HepG2 (cell line): ENCODE measurements at regions not wholly inside any gene's neighbourhood (a gene's known extent, or its start where the extent isn't known, plus 50 kb on each side); places are given as distances from the start of the nearest gene placed in this dataset.

Experiments
- ARID5B ChIP-seq: IDR thresholded peaks from 2 replicates; pipeline ENCODE4 v1.4.0; 2020; ENCODE audit warnings: mild to moderate bottlenecking, missing genetic modification reagents
- CBX5 ChIP-seq: sonication (generic); formaldehyde crosslinking; IDR thresholded peaks from 2 replicates; pipeline ENCODE4 v1.4.0; 2020; ENCODE audit warnings: missing genetic modification reagents, borderline replicate concordance
- FOXO1 ChIP-seq: sonication (generic); formaldehyde crosslinking; IDR thresholded peaks from 2 replicates; pipeline ENCODE4 v1.4.0; 2020; ENCODE audit warnings: missing genetic modification reagents
- HDAC2 ChIP-seq: sonication (generic); formaldehyde crosslinking; IDR thresholded peaks from 2 replicates; pipeline ENCODE4 v1.4.0; 2020; ENCODE audit warnings: missing genetic modification reagents
- HMG20B ChIP-seq: conservative IDR thresholded peaks from 2 replicates; pipeline ENCODE4 v1.6.1; 2016; ENCODE audit warnings: missing genetic modification reagents, missing compliant biosample characterization
- HOXA7 ChIP-seq: sonication (generic); formaldehyde crosslinking; IDR thresholded peaks from 2 replicates; pipeline ENCODE4 v1.8.1; 2022; ENCODE audit warnings: mild to moderate bottlenecking, missing genetic modification reagents, moderate library complexity
- KDM6A ChIP-seq: IDR thresholded peaks from 2 replicates; pipeline ENCODE4 v1.6.1; 2016; ENCODE audit warnings: low read depth
- NONO ChIP-seq, 2 experiments: fragments of 450-650 bp in 1 of 2; sonication (generic) in 1 of 2; formaldehyde crosslinking in 1 of 2; IDR thresholded peaks in 1 of 2; conservative IDR thresholded peaks in 1 of 2; 2 replicates each; pipeline versions ENCODE4 v1.6.1 to v1.8.0; 2017 to 2022; ENCODE audit warnings: mild to moderate bottlenecking in 1 of 2, missing genetic modification reagents in 1 of 2, moderate library complexity in 1 of 2
- PLRG1 ChIP-seq: fragments of 450-650 bp; conservative IDR thresholded peaks from 2 replicates; pipeline ENCODE4 v1.6.1; 2016
- RORA ChIP-seq: sonication (generic); formaldehyde crosslinking; IDR thresholded peaks from 2 replicates; pipeline ENCODE4 v1.5.0; 2020; ENCODE audit warnings: mild to moderate bottlenecking, missing genetic modification reagents, moderate library complexity
- SMC3 ChIP-seq: IDR thresholded peaks from 2 replicates; pipeline ENCODE4 v1.6.1; 2011; ENCODE audit warnings: low read length, improper control_type of control experiment
- SNAI1 ChIP-seq: sonication (generic); formaldehyde crosslinking; IDR thresholded peaks from 2 replicates; pipeline ENCODE4 v1.5.0; 2020; ENCODE audit warnings: mild to moderate bottlenecking, missing genetic modification reagents, borderline replicate concordance
- TARDBP ChIP-seq: sonication (generic); formaldehyde crosslinking; IDR thresholded peaks from 2 replicates; pipeline ENCODE4 v1.8.0; 2022; ENCODE audit warnings: mild to moderate bottlenecking, missing genetic modification reagents
- ZFX ChIP-seq: sonication (generic); formaldehyde crosslinking; IDR thresholded peaks from 2 replicates; pipeline ENCODE4 v1.4.0; 2020; ENCODE audit warnings: mild to moderate bottlenecking, low read depth, missing genetic modification reagents, moderate library complexity
- ZNF639 ChIP-seq: conservative IDR thresholded peaks from 2 replicates; pipeline ENCODE4 v1.6.1; 2018; ENCODE audit warnings: missing genetic modification reagents
- ZNF766 ChIP-seq: sonication (generic); formaldehyde crosslinking; IDR thresholded peaks from 2 replicates; pipeline ENCODE4 v1.5.0; 2020; ENCODE audit warnings: missing genetic modification reagents, borderline replicate concordance
- ZSCAN20 ChIP-seq: sonication (generic); formaldehyde crosslinking; IDR thresholded peaks from 2 replicates; pipeline ENCODE4 v1.4.0; 2020; ENCODE audit warnings: missing genetic modification reagents, mild to moderate bottlenecking, borderline replicate concordance
- TF ChIP-seq, protein P1 (sequence below): sonication (generic); formaldehyde crosslinking; IDR thresholded peaks from 2 replicates; pipeline ENCODE4 v1.9.0; 2021; ENCODE audit warnings: missing genetic modification reagents, borderline replicate concordance
- TF ChIP-seq, protein P2 (sequence below): sonication (generic); formaldehyde crosslinking; IDR thresholded peaks from 2 replicates; pipeline ENCODE4 v1.5.0; 2020; ENCODE audit warnings: mild to moderate bottlenecking, missing genetic modification reagents, borderline replicate concordance

- TF ChIP-seq ARID5B (CRISPR knock-in tag) (peak; percentile 95), NONO (IDR thresholded peaks at IDR 0.05) (no peak), NONO (CRISPR knock-in tag; conservative IDR thresholded peaks at IDR 0.05) (0 out of 2 replicates have a peak, but pooled peaks have one; percentile 33), HDAC2 (peak; percentile 84), FOXO1 (CRISPR knock-in tag) (peak; percentile 67; the same call in 1 of the 2 replicates), RORA (CRISPR knock-in tag) (no peak), PLRG1 (no peak), CBX5 (CRISPR knock-in tag) (0 out of 2 replicates have a peak, but pooled peaks have one; percentile 27), ZNF639 (CRISPR knock-in tag) (no peak), ZSCAN20 (CRISPR knock-in tag) (no peak), HMG20B (CRISPR knock-in tag) (0 out of 2 replicates have a peak, but pooled peaks have one; percentile 22), TARDBP (CRISPR knock-in tag) (0 out of 2 replicates have a peak, but pooled peaks have one; percentile 57), ZFX (0 out of 2 replicates have a peak, but pooled peaks have one; percentile 20), SNAI1 (CRISPR knock-in tag) (no peak), KDM6A (CRISPR knock-in tag) (peak; percentile 42; the same call in 1 of the 2 replicates), ZNF766 (CRISPR knock-in tag) (no peak), SMC3 (peak; percentile 39), HOXA7 (CRISPR knock-in tag) (no peak)
- TF ChIP-seq, protein P1, sequence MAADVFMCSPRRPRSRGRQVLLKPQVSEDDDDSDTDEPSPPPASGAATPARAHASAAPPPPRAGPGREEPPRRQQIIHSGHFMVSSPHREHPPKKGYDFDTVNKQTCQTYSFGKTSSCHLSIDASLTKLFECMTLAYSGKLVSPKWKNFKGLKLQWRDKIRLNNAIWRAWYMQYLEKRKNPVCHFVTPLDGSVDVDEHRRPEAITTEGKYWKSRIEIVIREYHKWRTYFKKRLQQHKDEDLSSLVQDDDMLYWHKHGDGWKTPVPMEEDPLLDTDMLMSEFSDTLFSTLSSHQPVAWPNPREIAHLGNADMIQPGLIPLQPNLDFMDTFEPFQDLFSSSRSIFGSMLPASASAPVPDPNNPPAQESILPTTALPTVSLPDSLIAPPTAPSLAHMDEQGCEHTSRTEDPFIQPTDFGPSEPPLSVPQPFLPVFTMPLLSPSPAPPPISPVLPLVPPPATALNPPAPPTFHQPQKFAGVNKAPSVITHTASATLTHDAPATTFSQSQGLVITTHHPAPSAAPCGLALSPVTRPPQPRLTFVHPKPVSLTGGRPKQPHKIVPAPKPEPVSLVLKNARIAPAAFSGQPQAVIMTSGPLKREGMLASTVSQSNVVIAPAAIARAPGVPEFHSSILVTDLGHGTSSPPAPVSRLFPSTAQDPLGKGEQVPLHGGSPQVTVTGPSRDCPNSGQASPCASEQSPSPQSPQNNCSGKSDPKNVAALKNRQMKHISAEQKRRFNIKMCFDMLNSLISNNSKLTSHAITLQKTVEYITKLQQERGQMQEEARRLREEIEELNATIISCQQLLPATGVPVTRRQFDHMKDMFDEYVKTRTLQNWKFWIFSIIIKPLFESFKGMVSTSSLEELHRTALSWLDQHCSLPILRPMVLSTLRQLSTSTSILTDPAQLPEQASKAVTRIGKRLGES: no peak
- TF ChIP-seq, protein P2, sequence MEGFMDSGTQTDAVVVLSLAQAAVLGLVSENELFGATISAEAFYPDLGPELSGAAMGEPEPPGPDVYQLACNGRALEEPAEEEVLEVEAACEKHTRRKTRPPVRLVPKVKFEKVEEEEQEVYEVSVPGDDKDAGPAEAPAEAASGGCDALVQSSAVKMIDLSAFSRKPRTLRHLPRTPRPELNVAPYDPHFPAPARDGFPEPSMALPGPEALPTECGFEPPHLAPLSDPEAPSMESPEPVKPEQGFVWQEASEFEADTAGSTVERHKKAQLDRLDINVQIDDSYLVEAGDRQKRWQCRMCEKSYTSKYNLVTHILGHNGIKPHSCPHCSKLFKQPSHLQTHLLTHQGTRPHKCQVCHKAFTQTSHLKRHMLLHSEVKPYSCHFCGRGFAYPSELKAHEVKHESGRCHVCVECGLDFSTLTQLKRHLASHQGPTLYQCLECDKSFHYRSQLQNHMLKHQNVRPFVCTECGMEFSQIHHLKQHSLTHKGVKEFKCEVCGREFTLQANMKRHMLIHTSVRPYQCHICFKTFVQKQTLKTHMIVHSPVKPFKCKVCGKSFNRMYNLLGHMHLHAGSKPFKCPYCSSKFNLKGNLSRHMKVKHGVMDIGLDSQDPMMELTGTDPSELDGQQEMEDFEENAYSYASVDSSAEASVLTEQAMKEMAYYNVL (CRISPR knock-in tag): peak; percentile 46; the same call in 1 of the 2 replicates
These were observed 542.3 kb upstream of the NRP1 start (continued) for GRCh38 chr10:33876584-33877400.
